HG02852 (cell line): ENCODE measurements at regions not wholly inside any gene's neighbourhood (a gene's known extent, or its start where the extent isn't known, plus 50 kb on each side); places are given as distances from the start of the nearest gene placed in this dataset.
"Not testable (repeated sequence)": the region's sequence is repeated elsewhere in the genome, so short reads cannot be mapped to it uniquely, and the experiment has no call there.

Experiments
- ATAC-seq: cut with Tn5 transposase; IDR thresholded peaks from one replicate; pipeline ENCODE4 v1.9.1; 2021; ENCODE audit warnings: mild to moderate bottlenecking, moderate library complexity; ENCODE audit not compliant: unreplicated experiment

DNA sequence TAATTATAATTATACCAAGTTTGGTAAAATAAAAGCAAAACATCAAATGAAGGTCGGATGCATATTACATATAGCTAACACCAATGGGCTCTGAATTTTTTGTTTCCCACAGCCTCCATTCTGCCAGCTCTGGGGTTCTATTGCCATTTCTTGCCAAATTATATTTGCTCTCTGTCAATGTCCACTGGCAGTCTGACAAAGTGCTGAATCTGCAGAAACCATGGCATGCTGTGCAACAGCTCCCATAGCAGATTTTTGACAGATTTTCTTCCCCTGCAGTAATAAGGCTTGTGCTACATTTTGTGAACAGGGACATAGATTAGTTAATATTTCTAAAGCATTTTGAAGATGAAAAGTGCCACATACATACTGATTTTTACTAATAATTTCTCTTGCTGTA, 1102.1 kb downstream of the DIAPH3 start:
- no peak for ATAC-seq

DNA sequence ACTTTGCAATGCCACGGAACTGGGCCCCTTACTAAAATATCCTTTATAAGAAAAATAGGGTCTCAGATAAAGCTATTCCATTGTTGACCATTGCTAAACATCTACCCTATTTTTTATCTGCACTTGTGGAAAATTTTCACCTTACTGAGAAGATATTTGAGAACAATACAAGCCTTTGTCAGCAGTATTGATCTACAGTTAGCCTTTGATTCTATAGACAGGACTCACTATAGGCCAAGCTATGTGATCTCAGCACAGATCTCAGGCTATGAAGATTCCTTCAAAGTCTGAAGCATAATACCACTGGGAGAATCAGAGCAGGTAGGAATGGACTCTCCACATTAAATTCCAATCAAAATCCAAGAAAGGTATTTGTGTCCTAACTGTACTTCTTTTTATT, 1099.7 kb downstream of the DIAPH3 start:
- ATAC-seq, result no peak

GRCh38 chr13:59076386-59076785, 1087.3 kb downstream of the DIAPH3 start:
- not testable (repeated sequence) for ATAC-seq

DNA sequence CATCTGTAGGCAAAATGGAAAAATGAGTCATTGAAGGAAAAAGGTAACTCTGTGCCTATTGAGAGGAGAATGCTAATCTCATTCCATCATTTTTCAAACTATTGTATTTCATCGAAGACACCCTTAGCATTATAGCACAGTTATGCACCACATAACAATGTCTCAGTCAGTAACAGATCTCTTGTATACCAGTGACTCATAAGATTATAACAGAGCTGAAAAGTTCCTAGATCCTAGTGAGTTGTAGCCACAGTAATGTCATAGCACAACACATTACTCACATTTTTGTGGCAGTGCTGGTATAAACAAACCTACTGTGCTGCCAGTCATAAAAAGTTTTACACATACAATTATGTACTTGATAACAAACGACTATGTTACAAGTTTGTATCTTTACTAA, 1077.6 kb downstream of the DIAPH3 start:
- ATAC-seq, result no peak

GRCh38 chr13:59088716-59089115, 1075.0 kb downstream of the DIAPH3 start:
- no peak for ATAC-seq

- no peak for ATAC-seq
Observed at GRCh38 chr13:59094181-59094580, 1069.5 kb downstream of the DIAPH3 start.

DNA sequence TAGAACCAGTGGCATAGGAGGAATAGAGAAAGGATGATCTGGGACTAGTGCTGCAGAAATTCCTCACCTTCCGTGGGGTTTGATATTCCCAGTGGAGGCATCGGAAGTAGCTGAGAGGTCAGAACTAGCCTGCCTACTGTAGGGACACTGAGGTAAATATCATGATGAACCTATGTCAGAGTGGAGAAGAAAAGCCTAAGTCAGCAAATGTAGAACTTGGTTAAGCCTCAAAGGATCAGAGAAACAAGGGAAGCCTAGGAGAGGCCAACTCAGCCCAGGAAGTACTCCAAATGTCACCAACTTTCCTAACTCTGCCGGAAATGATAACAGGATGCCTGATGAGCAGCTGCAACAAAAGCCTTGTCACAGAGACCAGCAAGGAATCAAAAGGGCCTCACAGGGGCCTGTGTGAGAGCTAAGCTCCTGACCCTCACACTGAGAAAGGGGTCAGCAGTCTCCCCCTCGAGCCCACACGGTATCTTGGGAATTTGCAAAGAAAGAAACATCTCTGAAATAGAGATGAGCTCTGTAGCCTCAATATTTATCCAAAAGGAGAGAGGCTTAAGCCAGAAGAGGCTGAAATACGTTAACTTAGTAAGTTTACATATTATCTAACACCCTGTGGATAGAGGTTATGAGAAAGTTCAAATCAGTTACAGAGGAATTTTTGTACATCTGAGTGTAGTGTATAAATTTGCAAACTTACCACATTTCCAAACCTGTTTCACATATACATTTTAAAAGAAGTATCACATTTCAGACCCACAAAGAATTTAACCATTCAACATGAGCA, 1064.3 kb downstream of the DIAPH3 start:
- no peak for ATAC-seq

GRCh38 chr13:59103004-59103768, 1060.5 kb downstream of the DIAPH3 start:
- no peak for ATAC-seq

DNA sequence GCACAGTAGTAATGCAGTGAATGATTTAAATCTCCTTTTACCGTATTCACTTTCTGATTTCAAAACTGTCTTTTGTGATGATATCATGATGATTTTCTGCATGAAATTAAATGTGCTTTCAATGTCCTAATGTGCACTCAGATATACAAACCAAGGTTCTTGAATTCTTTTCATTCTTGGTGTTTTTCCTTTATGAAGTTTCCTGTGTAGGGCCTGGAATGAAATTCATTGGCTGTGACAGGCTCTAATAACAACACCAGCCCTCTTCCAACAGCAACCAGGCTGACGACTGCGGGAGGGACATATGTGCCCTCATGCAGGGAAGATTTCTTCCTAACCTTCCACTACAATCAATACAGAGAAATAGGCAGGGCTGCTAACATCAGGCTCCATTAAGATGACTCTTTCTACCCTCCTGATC, 1052.0 kb downstream of the DIAPH3 start:
- no peak for ATAC-seq

- no peak for ATAC-seq
Observed at GRCh38 chr13:59112221-59112718, 1051.5 kb downstream of the DIAPH3 start.

DNA sequence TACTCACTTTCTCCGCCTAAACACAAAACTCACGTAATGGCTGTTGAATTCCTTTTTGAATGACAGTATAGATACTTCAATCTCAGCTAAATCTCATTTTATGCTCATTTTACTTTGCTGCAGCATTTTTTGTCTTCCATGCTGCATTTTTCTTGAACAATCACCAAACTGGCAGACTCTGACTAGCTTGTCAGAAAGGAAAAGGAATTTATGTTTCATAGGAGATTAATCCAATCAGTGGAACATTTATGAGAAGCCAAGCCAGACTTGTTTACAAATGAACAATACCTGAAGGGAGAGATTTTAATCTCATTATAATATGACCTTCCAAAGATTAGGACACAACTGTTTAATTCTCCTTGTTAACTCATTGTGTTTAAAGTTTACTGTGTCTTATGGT, 1044.3 kb downstream of the DIAPH3 start:
- no peak for ATAC-seq

DNA sequence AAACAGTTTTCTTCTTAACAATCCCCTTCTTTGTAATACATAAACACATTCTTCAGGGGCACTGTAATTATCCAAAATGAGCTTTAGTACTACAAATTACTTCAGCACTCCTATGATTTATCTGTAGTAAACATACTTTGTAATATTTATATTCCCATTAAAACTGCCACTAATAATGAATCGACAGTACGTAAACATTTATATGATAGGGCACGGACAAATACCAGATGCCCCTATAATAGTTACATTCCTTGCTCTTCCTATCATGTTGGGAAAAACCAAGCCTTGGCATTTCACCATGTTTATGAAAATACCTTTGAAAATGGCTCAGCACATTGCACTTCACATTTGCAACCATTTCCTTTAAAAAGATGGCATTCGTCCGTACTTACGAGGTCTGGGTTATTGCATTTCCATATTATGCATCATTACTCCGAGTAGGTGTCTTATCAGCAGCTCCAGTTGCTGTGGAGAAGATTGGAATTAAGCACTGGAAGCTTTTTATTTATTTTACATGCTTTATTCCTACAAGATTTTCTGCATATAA, 1043.4 kb downstream of the DIAPH3 start:
- no peak for ATAC-seq

GRCh38 chr13:59121507-59121906, 1042.2 kb downstream of the DIAPH3 start:
- no peak for ATAC-seq

- ATAC-seq, result no peak
Observed at GRCh38 chr13:59126474-59126873, 1037.3 kb downstream of the DIAPH3 start.

DNA sequence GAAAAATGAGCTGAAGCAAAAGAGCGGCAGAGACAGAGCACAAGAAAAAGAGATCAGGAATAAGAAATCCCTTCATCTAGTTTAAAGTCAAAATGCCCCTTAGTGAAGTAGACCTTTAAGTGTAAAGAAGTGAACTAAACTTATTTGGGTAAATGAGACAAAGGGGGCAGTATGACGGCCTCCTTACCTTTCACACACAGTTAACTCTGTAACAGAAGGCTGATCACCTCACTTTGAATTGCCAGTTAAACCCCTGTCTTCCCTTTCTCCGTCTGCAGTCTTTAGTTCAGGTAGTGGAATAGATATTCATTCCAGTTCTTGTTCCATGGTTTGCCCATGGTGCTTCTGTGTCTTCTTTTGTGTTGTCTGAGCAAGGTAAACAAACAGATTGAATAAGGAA, 1029.8 kb downstream of the DIAPH3 start:
- ATAC-seq, result no peak

DNA sequence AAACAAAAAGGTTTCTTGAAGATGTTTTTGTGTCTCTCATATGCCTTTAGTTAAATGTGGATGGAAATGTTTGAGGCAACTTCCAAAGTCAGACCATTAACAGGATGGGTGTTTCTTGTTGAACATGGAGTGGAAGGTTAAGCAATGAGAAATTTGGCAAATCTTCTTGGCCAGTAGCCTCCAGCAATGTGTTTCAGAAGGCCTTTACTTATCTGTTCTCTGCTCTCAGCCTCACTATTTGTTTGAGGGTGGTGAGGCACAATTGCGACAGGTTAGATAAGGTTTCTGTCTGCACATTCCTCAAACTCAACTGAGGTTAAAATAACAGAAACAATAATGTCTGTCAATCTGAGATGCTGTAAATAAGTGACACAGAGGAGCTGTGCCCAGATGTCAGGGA, 1019.0 kb downstream of the DIAPH3 start:
- no peak for ATAC-seq

DNA sequence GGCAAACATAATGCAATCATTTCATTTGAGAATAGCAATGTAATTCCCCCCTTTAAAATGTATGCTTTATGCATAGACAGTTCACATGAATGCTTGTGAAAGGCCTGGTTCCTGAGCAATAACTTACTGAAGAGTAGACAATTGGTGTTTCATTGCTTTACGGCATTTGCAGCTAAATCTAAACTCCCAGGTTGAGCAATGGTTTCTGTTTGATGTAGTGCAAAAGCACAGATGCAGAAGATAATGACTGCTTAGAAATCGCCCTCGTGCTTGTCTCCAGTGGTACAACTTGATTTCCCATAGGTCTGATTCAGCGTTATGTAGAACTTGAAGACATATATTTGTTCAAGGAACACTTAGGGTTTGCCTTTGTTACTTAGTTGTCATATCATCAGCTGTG, 1018.3 kb downstream of the DIAPH3 start:
- ATAC-seq, result no peak

- peak; percentile 54 for ATAC-seq
Observed at GRCh38 chr13:59157181-59157580, 1006.5 kb downstream of the DIAPH3 start.

- no peak for ATAC-seq
Observed at GRCh38 chr13:59166174-59166573, 997.6 kb downstream of the DIAPH3 start.

GRCh38 chr13:59172076-59172475, 991.7 kb downstream of the DIAPH3 start:
- no peak for ATAC-seq

DNA sequence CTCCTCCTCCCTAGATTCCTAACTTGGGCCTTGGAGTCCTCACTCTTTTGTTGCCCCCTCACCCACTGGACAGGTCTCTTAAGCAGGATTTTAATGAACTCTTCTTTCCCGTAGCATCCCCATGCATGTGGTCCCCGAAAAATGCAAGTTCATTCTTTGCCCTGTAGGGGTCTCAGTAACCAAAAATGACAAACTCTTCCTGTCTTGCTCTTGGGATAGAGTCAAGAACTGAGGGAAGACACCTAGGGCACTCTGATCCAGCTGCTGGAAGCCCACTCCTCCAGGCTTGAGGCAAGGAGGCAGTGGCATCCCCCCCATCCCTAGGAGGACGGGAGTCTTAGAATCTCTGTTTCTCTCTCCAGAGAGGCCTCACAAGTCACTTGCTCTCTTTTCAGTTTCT, 987.0 kb downstream of the DIAPH3 start:
- no peak for ATAC-seq

DNA sequence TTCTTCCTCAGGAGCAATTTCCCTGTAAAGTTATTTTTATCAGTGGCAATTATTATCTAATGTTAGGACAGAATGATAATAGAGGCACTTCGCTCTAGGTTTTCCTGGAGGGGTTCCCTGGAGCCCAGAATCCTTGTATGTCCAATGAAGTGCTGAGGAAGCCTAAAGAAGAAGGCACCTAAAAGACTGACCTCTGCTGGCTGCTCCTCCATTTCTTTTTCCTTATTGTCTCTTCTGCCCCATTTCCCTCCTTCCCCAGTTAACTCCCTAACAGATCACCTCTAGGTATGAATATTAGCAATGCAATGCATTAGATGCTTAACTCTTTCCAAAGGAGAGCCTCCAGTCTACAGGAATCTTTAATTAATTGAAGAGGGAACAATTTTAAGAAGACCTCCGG, 985.4 kb downstream of the DIAPH3 start:
- ATAC-seq, result no peak
